ENCODE measurements at regions not wholly inside any gene's neighbourhood (a gene's known extent, or its start where the extent isn't known, plus 50 kb on each side); places are given as distances from the start of the nearest gene placed in this dataset.

DNA sequence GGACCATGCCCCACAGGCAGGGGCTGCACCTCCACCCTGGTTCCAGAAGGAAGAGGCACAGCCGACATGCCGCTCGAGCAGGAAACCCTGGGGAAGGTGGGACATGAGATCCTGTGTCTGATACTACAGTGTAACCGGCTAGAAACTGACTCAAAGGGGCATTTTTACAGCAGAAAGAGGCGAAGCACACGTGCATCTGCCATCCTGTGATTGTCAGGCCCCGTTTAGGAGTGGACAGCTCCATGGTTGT lies 62.7 kb downstream of the SIK1 start:
- DNase-seq = no peak

DNA sequence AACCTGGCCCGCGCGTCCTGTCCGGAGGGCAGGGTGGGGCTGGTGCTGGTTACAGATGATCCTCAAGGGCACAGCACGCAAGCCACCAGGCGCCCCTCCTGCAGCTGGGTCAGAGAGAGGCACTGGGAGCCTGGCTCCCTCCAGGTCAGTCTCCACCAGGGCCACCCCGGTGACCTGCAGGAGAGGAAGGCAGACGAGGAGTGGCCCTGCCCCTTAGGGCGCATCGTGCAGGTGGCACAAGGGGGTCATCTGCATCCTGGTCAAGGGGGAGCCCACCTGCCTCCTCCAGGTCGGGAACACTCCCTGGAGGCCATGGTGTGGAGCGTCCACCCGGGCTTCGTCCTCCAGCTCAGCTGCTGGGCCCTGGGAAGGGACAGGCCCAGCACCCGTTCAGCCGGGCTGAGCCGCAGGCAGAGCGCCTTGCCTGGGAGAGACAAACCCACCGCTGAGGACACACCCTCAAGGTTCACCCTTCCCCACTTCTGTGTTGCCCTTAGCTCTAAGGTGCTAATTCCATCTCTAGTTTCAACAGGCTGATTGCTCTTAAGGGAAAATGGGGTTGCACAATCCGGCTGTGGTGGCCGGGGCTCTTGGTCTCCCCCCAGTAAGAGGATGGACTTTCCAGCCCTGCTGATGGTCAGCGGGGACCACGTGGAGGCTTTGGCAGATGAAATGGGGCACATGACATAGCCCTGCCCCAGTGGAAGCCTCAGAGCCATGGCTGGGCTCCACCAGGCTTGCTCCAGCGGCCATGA lies 63.2 kb downstream of the SIK1 start:
- DNase-seq = no peak

DNA sequence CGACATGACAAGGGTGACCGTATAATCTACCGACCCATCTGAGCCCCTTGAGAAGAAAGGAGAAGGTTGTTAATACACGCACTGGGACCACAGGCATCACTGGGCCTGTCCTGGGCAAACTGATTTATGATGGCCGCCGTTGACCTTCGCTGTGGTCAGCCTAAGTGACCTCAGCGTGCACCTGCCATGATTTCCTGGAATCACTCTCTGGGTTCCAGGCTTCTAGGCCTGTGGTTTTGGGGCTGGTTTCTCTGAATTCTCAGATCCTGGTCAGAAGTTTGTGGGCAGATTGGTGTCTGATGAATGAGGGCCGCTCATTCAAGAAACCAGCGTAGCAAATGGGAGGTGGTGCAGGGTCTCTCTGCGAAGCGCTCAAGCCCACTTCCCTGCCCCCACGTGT lies 64.0 kb downstream of the SIK1 start:
- DNase-seq = no peak

DNA sequence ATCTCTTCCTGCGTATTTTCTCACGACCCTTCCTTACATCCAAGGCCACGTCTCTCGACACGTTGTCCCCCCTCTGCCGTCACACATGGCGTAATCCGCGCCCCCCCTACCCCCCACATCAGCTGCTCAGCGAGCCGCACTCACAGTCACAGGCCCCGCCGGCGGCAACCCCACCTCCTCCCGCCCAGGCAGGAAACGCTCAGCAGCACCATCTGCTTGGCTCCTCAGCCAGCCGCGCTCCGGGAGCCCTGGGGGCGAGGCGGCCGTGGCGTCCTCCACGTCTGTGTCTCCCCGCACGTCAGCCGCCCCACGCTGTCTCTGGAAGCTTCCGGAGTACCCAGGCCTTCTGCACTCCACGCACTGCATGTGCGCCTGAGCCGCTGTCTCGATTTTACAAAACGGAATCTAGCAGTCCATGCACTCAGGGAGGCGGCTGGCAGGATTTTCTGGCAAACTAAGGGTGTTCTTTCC lies 64.6 kb downstream of the SIK1 start:
- DNase-seq = peak; percentile 76

DNA sequence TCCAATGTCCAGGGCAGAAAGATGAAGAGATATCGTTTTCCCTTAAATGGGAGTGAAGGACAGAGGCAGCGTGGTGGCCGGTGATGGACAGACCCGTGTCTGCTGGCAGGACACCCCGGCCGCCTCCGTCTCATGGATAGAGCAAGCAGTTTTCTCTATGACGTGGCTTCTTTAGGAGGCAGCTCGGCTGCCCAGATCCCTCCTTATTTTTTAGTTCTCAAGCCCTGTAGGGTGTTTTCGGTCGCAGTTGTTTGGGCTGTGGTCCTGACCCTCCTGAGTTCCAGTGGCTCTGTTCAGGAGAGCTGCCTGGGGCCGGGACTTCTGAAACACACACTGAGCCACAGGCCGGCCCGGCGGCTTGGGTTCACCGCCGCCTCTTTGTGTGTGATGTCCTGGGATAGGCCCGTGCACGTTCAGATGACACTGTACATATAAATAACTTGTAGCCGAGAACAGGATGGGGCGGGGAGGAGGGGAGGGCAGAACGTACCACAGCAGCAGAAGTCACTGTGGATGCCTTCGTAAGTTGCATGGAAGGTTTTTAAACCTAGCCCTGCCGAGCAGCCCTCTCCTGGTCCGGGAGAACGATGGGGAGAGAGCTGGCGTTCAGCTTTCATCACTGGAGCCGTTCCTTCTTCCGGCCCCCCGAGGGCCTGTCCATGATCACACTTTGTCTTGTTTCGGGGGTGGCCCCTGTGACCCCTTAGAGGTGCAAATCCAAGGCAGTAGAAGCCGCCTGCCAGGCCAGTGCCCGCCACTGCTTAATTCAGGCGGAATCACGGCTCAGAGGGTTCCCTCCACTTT lies 65.2 kb downstream of the SIK1 start:
- no peak for DNase-seq

DNA sequence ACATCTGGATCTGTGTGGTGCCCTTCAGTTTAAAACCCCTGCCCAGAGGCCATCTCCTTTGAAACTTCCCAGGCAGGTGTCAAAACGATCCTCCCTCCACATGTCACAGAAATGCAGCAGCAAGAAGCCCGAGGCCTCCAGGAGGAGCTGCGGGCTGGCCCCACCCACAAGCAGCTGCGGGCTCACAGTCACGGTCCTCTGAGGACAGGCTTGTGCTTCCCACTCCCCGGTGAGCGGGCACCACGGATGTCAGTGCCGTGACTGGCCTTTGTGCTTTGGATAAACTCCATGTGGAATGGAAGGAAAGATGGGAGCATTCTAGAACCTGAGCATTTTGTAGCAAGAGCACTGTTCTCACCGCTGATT lies 65.8 kb downstream of the SIK1 start:
- DNase-seq = peak; percentile 7

DNA sequence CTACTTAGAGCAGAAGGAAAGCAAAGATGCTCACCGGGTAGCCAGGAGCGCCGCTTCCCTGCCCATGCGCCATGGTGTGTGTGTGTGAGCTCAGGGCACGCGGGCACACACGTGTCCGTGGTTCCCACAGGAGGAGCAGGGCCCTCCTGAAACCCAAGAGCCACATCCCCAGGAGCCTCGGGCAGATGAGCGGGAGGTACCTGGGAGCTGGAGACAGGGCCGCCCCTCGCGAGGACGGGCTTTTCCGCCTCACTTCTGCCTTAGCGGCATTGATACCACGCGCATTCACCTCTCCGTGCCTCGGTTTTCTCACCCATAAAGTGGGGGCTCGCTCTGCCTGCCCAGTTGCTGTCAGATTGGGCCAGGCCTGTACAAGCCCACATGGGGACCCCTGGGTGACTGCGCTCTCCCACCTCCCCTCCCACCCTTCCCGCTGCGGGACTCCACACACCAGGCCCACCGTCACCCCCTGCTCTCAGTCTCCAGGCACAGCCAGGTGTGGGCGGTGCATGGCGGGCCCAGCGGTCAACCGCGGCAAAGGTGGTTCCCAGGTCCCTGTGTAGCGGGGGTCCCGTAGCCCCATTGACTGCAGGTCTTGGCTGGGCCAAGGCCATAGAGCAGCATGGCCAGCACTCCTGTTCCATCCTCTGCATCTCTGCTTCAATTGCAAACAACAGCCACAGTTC lies 66.3 kb downstream of the SIK1 start:
- DNase-seq = no peak

DNA sequence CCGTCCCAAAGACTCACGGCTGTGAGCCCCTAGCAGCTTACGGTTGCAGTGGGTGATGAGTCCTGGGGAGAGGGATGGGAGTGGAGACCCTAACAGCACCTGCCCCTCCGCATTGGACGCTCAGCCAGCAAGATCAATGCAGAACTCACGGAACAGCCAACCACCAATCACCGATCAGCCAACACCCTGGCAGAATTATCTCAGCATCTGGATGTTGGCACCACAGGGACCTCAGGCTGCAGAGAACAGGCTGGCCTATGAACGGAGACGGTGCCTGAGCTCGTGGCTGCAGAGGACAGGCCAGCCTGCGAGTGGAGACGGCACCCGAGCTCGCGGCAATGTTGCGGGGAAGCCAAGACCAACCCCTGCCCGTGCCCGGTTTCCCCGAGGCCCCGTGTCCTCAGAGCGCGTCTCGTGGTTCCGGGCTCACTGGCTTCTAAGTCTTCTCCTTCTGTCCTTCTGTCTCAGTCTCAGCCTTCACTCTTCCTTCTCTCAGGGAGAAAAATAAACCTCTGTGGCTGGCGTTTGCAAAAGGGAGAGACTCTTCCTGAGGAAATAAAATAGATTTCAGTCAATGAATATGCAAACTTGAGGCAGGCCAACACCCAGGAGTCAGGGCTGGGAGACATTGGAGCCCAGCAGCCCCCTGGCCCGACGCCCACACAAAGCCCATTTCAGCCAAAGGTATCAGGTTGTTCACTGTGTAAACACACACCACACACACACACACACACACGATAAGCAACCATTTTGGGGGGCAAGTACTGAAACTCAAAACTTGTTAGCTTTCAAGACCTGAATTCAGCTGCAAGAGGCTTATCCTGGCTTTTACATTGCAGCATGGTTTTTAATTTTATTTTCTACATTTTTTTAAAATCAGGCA lies 67.8 kb downstream of the SIK1 start:
- no peak for DNase-seq

DNA sequence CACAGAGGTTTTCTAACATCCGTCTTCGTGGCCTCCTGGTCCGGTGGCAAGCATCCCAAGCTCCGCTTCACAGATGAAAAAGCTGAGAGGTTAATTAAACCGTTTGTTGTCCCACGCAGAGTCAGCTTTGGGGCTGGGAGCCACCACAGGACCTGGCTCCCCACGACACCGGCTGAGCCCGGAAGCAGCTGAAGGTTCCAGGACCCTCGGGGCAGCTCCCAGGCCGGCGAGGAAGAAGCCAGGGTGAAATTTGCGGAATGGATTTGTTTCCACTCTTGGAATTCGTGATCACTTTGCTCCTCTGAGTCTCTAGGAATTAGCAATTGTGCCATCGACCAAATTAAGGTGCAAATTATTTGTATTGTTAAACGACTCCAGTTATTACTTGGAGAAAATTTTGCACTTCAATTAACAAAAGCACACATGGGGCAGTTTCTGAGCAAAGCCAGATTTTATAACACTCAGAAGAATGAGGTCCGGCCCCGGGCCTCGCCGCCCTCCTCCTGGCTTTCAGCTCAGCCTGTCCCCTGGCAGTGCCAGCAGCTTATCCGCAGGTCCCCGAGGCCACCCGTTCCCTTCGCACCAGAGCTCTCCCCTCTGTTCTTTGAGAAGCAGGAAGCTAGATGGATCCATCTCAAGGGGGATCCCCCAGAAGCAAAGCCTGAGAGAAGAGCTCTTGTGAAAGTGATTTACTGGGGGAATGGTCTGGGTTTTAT lies 69.1 kb downstream of the SIK1 start:
- no peak for DNase-seq

DNA sequence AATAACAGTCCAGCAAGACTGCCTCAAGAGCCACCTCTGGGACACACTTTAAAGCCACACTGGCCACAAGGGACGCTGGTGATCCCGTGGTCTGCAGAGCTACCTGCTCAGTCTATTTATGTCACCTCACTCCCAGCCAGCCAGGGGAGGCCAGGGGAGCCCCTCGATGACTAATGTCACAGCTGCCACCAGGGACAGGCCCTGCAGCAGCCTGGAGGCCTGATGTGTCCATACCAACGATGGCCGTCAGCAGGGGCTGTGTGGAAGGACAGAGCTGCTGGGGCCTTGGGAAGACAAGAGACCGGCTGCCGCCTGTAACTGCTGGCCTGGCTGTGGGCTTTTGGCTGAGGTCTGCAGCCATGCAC lies 71.0 kb downstream of the SIK1 start:
- DNase-seq = no peak

DNA sequence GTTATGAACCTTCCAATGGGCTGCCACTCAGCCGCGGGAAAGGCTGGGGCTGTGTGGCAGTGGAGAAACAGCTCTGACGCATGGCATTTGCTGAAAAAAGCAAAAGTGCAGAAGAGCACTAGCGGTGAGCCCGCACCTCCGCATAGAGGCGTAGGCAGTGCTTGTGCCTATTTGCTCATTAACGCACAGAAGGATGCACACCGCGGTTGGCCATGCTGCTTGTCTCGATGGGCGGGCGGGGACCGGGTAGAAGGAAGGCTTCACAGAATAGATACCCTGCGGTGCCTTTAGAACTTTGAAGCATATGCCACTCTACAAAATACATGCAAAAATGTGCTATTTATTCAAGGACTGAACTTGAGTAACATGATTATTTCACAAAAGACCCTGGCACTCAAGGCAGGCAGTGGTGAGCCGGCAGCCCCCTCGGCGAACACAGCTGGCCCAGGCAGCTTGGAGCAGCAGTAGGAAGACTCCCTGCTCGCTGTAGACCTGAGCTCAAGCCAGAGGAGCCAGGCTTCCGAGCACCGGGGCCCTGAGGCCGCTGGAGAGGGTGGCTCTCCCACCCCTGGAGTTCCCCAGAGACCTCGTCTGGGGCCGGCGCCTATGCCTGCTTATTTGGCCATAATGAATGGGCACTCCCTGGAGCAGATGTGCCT lies 71.5 kb downstream of the SIK1 start:
- DNase-seq = no peak

DNA sequence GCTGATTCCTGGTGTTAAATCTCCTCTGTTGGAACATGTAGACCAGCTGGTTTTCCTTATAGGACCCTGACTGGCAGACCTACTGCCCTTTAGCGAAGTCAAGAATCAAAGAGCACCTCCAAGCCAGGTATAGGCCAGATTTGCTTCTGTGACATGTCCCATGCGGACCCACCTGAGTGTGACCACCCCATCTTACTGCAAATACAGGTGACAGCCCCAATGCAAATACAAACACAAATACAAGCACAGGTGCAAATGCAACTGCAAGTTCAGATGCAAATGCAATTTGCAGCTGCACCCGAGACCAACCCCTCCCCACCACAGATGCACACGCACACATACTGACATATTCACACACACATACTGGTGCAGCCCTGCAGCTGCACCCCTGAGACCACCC lies 72.3 kb downstream of the SIK1 start:
- no peak for DNase-seq

DNA sequence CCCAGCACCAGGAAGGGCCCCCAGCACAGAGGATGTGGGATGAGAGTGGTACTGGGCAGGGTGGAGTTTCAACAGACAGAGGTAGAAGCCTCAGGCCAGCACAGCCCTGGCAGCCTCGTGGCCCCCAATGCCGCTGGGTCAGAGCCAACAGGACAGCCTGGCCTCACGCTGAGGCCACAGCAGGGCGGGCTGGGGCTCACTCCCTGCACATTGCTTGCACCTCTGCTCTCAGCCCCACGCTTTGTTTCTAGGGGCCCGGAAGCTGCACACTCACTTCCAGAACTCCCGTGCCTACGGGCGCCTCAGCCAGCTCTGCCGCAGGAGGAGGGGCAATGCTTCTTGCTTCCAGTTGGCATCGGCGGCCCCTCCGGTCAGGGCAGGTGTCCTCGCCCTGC lies 72.9 kb downstream of the SIK1 start:
- no peak for DNase-seq

DNA sequence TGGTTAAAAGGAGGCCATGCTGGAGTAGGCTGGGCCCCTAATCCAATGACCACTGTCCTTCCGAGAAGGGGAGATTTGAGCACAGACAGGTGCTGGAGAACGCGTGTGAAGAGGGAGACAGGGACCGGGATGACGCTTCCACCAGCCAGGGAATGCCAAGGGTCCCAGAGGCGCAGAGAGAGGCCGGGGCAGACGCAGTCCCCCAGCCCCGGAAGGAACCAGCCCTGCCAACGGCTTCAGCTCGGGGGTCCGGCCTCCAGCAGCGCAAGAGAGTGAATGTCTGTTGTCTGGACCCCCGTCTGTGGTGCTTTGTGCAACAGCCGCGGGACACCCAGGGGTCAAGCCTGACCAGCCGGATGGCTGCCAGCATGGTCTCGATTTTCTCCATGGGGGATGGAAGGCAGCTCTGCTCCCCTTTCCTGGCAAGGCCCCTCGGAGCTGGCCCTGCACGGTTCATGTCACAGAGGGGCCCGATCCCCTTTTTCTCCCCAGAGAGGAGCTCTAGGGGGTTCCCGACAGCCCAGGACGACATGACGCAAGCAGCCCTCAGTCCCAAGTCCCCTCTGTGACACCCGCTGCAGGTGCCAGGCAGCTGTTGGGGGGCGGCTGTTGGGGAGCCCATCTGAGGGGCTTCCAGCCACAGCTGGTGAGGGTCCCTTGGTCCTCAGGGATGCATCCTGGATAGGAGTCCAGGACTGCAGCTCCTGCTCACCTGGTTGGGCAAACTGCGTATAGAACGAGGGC lies 73.5 kb downstream of the SIK1 start:
- no peak for DNase-seq

DNA sequence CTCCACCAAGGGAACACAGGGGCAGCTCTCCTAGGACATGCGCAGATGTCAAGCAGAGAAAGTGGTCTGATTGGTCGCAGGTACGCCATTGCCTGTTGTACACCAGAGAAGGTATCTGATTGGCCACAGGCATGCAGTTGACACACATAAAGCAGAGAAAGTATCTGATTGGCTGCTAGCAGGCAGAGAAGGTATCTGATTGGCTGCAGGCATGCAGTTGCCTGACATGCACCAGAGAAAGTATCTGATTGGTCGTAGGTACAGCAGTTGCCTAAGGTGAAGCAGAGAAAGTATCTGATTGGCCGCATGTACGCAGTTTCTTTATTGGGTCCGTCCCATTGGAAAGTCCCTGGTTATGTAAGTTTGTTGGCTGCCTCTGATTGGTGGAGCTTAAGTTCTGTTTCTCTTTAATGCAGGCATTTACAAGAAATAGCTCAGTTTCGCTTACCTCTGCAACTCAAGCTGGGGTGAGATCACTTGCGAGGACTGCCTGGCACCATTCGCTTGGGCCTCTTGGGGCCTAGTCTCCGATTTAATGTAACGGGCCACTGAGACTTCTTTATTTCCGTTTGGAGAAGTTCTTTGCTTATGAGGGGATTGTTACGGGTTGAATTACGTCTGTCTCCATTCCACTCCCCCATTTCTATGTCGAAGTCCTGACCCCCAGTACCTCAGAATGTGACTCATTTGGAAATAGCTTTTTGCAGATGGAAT lies 74.2 kb downstream of the SIK1 start:
- peak; percentile 89 for DNase-seq

DNA sequence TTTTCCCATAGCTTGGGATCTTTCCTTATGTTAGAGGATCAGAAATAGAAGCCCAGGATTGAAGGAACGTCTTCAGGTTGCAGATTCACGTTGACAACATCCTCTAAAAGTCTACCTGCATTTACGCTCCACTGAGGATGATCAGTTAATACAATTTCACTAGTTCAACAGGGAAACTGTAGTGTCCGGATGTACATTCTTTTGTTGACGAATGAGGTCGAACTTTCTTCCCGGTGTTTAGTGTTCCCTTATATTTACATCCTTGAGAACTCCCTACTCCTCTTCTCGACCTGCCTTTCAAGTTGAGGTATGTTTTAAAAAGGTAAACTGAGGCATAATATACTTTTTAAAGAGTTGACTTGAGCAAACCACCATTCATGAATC lies 74.8 kb downstream of the SIK1 start:
- no peak for DNase-seq

DNA sequence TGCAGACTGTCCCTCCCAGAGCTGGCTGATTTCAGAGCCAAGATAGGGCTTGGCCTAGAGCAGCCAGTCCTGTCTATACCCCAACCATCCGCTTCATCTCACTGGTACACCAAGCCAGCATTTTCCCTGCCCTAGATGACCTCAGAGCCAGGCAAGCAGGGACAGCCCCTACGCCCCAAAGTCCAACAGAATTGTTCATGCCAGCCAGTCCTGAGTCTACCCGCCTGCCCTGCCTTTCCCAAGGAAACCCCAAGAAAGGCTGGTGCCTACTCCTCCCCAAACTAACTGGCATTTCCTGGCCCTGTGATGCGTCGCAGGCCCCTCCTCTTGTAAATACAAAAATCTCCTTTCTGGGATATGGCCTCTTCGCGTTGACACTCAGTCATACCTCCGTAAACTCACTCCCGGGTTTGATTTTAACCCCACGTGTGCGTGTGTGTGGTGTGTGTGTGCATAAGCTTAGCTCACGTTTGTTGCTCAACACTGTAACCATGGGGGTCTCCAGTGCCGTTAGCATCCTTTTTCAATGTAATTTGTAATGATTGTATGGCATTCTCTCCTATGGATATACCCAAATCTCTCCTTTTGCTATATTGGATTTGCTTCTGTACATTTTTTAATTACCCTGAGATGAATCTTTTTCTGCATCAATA lies 75.3 kb downstream of the SIK1 start:
- DNase-seq = peak; percentile 23

DNA sequence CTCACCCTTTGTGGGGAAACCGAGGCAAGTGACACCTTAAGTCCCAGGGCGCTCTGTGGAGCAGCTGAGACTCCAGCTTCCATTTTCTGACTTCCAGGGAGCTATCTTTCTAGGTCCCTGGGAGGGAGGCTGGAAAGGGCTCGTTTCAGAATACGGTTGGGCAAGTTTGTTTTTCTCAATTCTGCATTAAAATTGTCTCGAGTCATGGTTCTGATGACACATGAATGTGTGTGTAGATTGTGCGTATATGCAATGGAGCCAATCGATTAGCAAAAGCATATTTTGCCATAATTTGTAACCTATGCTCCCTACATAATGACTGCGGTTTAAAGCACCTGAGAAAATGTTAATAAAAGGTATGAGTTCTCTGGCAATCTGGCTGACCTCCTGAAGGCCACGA lies 77.3 kb downstream of the SIK1 start:
- peak; percentile 8 for DNase-seq

DNA sequence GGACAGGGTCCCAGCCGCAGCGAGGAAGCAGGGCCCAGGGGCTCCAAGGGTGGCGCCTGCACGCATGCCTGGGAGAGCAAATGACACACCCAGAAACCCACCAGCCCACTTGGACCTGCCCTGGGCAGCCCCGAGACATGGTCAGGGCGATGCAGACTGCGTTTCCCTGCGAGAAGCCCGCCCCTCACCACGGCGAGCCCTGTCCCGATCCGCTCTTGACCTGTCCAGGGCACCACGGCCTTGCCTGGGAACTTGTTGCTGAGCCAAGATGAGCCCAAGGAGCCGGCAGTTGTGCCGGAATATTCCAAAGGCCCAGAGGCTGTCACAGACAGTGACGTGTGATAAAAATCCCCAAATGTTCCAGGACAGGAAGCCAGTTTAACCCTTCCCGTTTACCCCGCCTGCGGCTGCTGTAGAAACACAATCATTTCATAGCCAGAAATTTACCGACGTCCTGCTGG lies 78.1 kb downstream of the SIK1 start:
- peak; percentile 12 for DNase-seq

Measured in suppressor macrophage treated with lipopolysaccharide for 4 hours (primary cell).